GM23248 (cell line): ENCODE measurements at regions not wholly inside any gene's neighbourhood (a gene's known extent, or its start where the extent isn't known, plus 50 kb on each side); places are given as distances from the start of the nearest gene placed in this dataset.

Source experiments
- EZH2 ChIP-seq: fragments of 200-600 bp; sonication (generic); IDR thresholded peaks from 2 replicates; pipeline ENCODE4 v1.6.1; 2018; ENCODE audit warnings: antibody characterized with exemption, mild to moderate bottlenecking; ENCODE audit not compliant: insufficient read depth, poor library complexity, severe bottlenecking
- EZH2phosphoT487 ChIP-seq: fragments of 200-600 bp; sonication (generic); IDR thresholded peaks from 2 replicates; pipeline ENCODE4 v1.6.1; 2018; ENCODE audit warnings: antibody characterized with exemption, moderate library complexity, mild to moderate bottlenecking, low read depth; ENCODE audit not compliant: insufficient read depth

DNA sequence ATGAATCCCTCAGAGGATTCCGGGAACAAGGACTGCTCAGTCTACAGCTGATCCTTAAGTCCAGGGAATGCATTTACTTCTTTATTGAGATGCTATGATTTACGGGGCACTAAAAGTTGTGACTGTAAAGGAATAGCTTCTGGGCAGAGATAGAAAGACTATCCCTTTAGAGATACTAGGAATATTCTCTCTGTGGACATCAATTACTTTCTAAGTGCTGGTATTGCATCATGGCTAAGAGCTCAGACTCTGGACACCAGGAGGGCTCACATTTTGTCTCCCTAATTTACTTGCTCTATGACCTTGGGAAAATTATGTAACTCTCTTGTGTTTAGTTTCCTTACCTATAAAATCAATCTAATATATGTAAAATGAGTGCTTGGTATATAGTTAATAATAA, 131.4 kb downstream of the AKAIN1 start:
- TF ChIP-seq EZH2, result no peak
- no peak for TF ChIP-seq EZH2phosphoT487
